Loucy (cell line): ENCODE measurements at regions not wholly inside any gene's neighbourhood (a gene's known extent, or its start where the extent isn't known, plus 50 kb on each side); places are given as distances from the start of the nearest gene placed in this dataset.

ENCODE experiments used
- H2AFZ ChIP-seq: fragments of 200-600 bp; sonication (generic); 2 replicates; pipeline ENCODE4 v1.6.0; 2016; ENCODE audit warnings: antibody characterized with exemption, mild to moderate bottlenecking, low read length, moderate library complexity
- H3F3A ChIP-seq: fragments of 200-600 bp; 2 replicates; pipeline ENCODE4 v1.6.0; 2016; ENCODE audit warnings: antibody characterized with exemption, low read depth, mild to moderate bottlenecking
- H3K27me3 ChIP-seq: fragments of 200-600 bp; sonication (generic); 2 replicates; pipeline ENCODE4 v1.6.1; 2014; ENCODE audit warnings: low read length, mild to moderate bottlenecking; ENCODE audit not compliant: insufficient read depth, poor library complexity, severe bottlenecking
- H3K36me3 ChIP-seq: fragments of 200-600 bp; sonication (generic); 2 replicates; pipeline ENCODE4 v1.6.1; 2016; ENCODE audit warnings: low read length; ENCODE audit not compliant: insufficient read depth
- H3K4me1 ChIP-seq: fragments of 200-600 bp; sonication (generic); 2 replicates; pipeline ENCODE4 v1.5.1; 2014; ENCODE audit warnings: low read length, mild to moderate bottlenecking; ENCODE audit not compliant: insufficient read depth, poor library complexity, severe bottlenecking
- H3K4me2 ChIP-seq: fragments of 200-600 bp; sonication (generic); 2 replicates; pipeline ENCODE4 v1.6.0; 2014; ENCODE audit warnings: antibody characterized with exemption, low read length, low read depth, mild to moderate bottlenecking; ENCODE audit not compliant: poor library complexity, severe bottlenecking
- H3K4me3 ChIP-seq: fragments of 200-600 bp; sonication (generic); 2 replicates; pipeline ENCODE4 v1.5.1; 2014; ENCODE audit warnings: low read length, mild to moderate bottlenecking, mixed read lengths; ENCODE audit not compliant: poor library complexity, severe bottlenecking
- H3K79me2 ChIP-seq: fragments of 200-600 bp; sonication (generic); 2 replicates; pipeline ENCODE4 v1.6.1; 2014; ENCODE audit warnings: low read length; ENCODE audit not compliant: insufficient read depth
- H3K9ac ChIP-seq: fragments of 200-600 bp; sonication (generic); 2 replicates; pipeline ENCODE4 v1.6.0; 2014; ENCODE audit warnings: mild to moderate bottlenecking, low read depth, low read length, moderate library complexity; ENCODE audit not compliant: poor library complexity, severe bottlenecking
- H3K9me2 ChIP-seq: fragments of 200-600 bp; sonication (generic); replicated peaks from 2 replicates; pipeline ENCODE4 v1.6.1; 2016; ENCODE audit warnings: low read depth, low read length, mixed read lengths
- H3K9me3 ChIP-seq: fragments of 200-600 bp; sonication (generic); 2 replicates; pipeline ENCODE4 v1.6.1; 2014; ENCODE audit warnings: mild to moderate bottlenecking, antibody characterized with exemption, low read length, low read depth; ENCODE audit not compliant: insufficient read depth
- H4K20me1 ChIP-seq: fragments of 200-600 bp; sonication (generic); 2 replicates; pipeline ENCODE4 v1.6.0; 2014; ENCODE audit warnings: antibody characterized with exemption, low read length, mild to moderate bottlenecking; ENCODE audit not compliant: insufficient read depth, poor library complexity, severe bottlenecking
- EZH2phosphoT487 ChIP-seq: fragments of 200-600 bp; IDR thresholded peaks from 2 replicates; pipeline ENCODE4 v1.6.1; 2018; ENCODE audit warnings: antibody characterized with exemption, mild to moderate bottlenecking, moderate library complexity, borderline replicate concordance
- TF ChIP-seq, protein P1 (sequence below): fragments of 200-600 bp; sonication (generic); conservative IDR thresholded peaks from 2 replicates; pipeline ENCODE4 v1.5.1; 2014; ENCODE audit warnings: mild to moderate bottlenecking, antibody characterized with exemption, low read length

DNA sequence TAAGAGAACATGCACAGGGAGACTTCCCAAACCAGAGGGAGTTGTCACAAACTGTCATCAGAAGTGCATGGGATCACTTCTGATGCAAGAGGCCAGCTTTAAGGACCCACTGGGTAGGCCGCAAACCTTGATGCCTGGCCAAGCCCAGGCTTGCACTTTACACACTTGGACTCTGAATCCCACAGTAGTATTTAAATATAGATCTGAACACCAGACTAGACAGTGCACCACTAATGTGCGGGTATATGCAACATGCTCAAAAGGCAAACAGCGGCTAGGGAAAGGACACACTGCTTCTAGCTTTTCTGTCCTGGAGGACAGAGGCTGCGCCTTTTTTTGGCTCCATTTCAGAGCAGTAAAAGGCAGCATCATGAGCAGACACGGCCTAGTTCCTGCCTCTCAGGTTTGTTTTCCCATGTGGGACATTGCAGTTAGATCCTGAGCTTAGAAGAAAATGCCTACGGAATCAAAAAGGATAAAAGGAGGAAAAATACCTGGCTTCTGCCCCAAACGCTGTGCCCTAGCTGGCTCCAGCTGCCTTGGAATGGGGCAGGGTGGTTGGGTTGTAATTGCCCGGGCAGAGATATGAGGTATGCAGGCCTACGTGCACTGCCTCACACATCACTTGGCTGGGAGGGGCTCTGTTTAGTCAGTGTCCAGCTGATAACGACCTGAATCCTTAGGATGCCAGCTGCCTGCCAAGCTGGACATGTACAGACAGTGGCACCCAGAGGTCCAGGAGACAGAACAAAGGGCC lies 84.5 kb upstream of the EGLN3 start:
- H2AFZ ChIP-seq: no peak overlapping the region
- no peak overlapping the region for H3K4me3 ChIP-seq
- no peak overlapping the region for H3K4me2 ChIP-seq
- no peaks in the 10 kb centered on the region for H3K4me1 ChIP-seq
- H4K20me1 ChIP-seq: no peaks in the 10 kb centered on the region
- H3K36me3 ChIP-seq: no peaks in the 10 kb centered on the region
- no peak overlapping the region for H3K9ac ChIP-seq
- H3K79me2 ChIP-seq: no peaks in the 10 kb centered on the region
- H3K9me2 ChIP-seq: no peaks in the 10 kb centered on the region
- H3F3A ChIP-seq: no peaks in the 10 kb centered on the region
- no peaks in the 10 kb centered on the region for H3K9me3 ChIP-seq
- TF ChIP-seq, protein P1, sequence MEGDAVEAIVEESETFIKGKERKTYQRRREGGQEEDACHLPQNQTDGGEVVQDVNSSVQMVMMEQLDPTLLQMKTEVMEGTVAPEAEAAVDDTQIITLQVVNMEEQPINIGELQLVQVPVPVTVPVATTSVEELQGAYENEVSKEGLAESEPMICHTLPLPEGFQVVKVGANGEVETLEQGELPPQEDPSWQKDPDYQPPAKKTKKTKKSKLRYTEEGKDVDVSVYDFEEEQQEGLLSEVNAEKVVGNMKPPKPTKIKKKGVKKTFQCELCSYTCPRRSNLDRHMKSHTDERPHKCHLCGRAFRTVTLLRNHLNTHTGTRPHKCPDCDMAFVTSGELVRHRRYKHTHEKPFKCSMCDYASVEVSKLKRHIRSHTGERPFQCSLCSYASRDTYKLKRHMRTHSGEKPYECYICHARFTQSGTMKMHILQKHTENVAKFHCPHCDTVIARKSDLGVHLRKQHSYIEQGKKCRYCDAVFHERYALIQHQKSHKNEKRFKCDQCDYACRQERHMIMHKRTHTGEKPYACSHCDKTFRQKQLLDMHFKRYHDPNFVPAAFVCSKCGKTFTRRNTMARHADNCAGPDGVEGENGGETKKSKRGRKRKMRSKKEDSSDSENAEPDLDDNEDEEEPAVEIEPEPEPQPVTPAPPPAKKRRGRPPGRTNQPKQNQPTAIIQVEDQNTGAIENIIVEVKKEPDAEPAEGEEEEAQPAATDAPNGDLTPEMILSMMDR: no peak
- TF ChIP-seq EZH2phosphoT487: no peak
- no peaks in the 10 kb centered on the region for H3K27me3 ChIP-seq

DNA sequence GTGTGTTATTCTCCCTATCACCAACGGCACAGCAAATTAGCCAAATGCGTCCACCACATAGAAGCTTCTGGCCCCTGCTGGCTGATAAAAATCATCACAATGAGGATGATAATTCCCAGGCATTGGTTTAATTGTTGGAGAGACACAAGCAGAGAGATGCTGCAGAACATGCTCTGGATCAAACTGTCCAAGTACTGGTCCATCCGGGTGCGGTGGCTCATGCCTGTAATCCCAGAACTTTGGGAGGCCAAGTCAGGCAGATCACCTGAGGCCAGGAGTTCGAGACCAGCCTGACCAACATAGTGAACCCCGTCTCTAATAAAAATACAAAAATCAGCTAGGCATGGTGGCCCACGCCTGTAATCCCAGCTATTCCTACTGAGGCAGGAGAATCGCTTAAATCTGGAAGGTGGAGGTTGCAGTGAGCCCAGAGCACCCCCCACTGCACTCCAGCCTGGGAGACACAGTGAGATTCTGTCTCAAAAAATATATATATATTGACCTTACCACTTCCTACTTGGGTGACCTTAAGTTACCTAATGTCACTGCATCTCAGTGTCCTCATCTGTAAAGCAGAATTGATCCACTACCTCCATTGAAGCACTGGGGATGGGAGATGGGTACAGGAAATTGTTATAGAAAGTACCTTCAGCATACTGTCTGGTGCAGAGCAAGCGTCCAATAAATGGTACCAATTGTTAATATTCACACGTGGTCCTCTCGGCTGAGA lies 83.7 kb upstream of the EGLN3 start:
- H3K27me3 ChIP-seq: no peaks in the 10 kb centered on the region
- H3K36me3 ChIP-seq: no peaks in the 10 kb centered on the region
- no peaks in the 10 kb centered on the region for H3K79me2 ChIP-seq
- H3K4me2 ChIP-seq: no peak overlapping the region
- no peak overlapping the region for H3K9ac ChIP-seq
- H3F3A ChIP-seq: no peaks in the 10 kb centered on the region
- no peak overlapping the region for H2AFZ ChIP-seq
- H4K20me1 ChIP-seq: no peaks in the 10 kb centered on the region
- H3K4me1 ChIP-seq: no peaks in the 10 kb centered on the region
- H3K9me3 ChIP-seq: no peaks in the 10 kb centered on the region
- no peak for TF ChIP-seq EZH2phosphoT487
- TF ChIP-seq, protein P1: no peak
- no peaks in the 10 kb centered on the region for H3K9me2 ChIP-seq
- H3K4me3 ChIP-seq: no peak overlapping the region

DNA sequence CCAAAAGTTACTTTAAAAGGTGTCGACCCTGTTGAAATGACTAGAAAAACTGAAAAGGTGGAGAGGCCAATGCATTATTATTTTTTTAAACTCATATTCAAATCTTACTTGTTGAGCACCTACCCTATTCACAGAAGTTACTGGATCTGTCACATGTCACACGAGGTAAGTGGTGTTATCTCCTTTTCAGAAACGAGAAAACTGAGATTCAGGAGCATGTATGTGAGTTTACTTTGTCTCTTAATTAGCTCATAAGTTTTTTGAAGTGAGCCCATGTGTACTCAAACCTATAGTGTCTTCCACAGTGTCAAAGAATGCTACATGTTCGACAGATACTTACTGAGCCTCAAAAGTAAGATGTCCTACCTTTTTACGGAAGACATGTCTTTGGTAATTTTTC lies 81.8 kb upstream of the EGLN3 start:
- Histone ChIP-seq H3K9me2 (no peaks in the 10 kb centered on the region), H3K4me2 (no peak overlapping the region), H3K9me3 (no peaks in the 10 kb centered on the region), H3K4me3 (no peak overlapping the region), H3K27me3 (no peaks in the 10 kb centered on the region), H3K4me1 (no peaks in the 10 kb centered on the region), H3K9ac (no peak overlapping the region), H2AFZ (no peak overlapping the region), H3F3A (no peaks in the 10 kb centered on the region), H4K20me1 (no peaks in the 10 kb centered on the region), H3K36me3 (no peaks in the 10 kb centered on the region), H3K79me2 (no peaks in the 10 kb centered on the region)
- TF ChIP-seq, protein P1: no peak
- no peak for TF ChIP-seq EZH2phosphoT487
